ENCODE measurements at regions not wholly inside any gene's neighbourhood (a gene's known extent, or its start where the extent isn't known, plus 50 kb on each side); places are given as distances from the start of the nearest gene placed in this dataset.
"Not testable (repeated sequence)": the region's sequence is repeated elsewhere in the genome, so short reads cannot be mapped to it uniquely, and the experiment has no call there.

- DNase-seq: no peak
These were observed 92.4 kb upstream of the TGM3 start for GRCh38 chr20:2203436-2203835.

GRCh38 chr20:2204021-2204420 lies 91.8 kb upstream of the TGM3 start:
- no peak for DNase-seq

GRCh38 chr20:2206957-2207769 lies 88.6 kb upstream of the TGM3 start:
- DNase-seq: peak; percentile 73 to 79

GRCh38 chr20:2207770-2208097 lies 88.1 kb upstream of the TGM3 start:
- no peak for DNase-seq

- no peak for DNase-seq
These were observed 86.9 kb upstream of the TGM3 start for GRCh38 chr20:2208897-2209296.

- no peak for DNase-seq
These were observed 84.9 kb upstream of the TGM3 start for GRCh38 chr20:2210646-2211552.

- no peak for DNase-seq
These were observed 83.3 kb upstream of the TGM3 start for GRCh38 chr20:2212456-2213015.

GRCh38 chr20:2213401-2213800 lies 82.4 kb upstream of the TGM3 start:
- no peak for DNase-seq

GRCh38 chr20:2217857-2218539 lies 77.8 kb upstream of the TGM3 start:
- peak; percentile 13 to 19 for DNase-seq

GRCh38 chr20:2219481-2220006 lies 76.3 kb upstream of the TGM3 start:
- DNase-seq: no peak

- no peak for DNase-seq
These were observed 75.5 kb upstream of the TGM3 start for GRCh38 chr20:2220298-2220697.

- DNase-seq: no peak
These were observed 73.9 kb upstream of the TGM3 start for GRCh38 chr20:2221921-2222320.

- no peak for DNase-seq
These were observed 72.0 kb upstream of the TGM3 start for GRCh38 chr20:2223558-2224367.

GRCh38 chr20:2224368-2224639 lies 71.5 kb upstream of the TGM3 start:
- no peak for DNase-seq

- not testable (repeated sequence) for DNase-seq
These were observed 68.5 kb upstream of the TGM3 start for GRCh38 chr20:2227285-2227684.

GRCh38 chr20:2227861-2228260 lies 67.9 kb upstream of the TGM3 start:
- no peak for DNase-seq

- DNase-seq: no peak
These were observed 66.9 kb upstream of the TGM3 start for GRCh38 chr20:2228926-2229325.

- DNase-seq: no peak
These were observed 64.9 kb upstream of the TGM3 start for GRCh38 chr20:2230726-2231488.

- no peak for DNase-seq
These were observed 64.1 kb upstream of the TGM3 start for GRCh38 chr20:2231701-2232100.

GRCh38 chr20:2234598-2235191 lies 61.1 kb upstream of the TGM3 start:
- DNase-seq: no peak

GRCh38 chr20:2236256-2236655 lies 59.5 kb upstream of the TGM3 start:
- DNase-seq: no peak

All from stimulated activated CD4-positive, alpha-beta T cell treated with anti-CD3 and anti-CD28 coated beads, Interleukin-2, amount 100 ng/mL, for 24 hours (primary cell).